SK-N-SH (cell line): ENCODE measurements at regions not wholly inside any gene's neighbourhood (a gene's known extent, or its start where the extent isn't known, plus 50 kb on each side); places are given as distances from the start of the nearest gene placed in this dataset.

Experiments
- CTCF ChIP-seq: fragments of 200-600 bp; sonication (generic); IDR thresholded peaks from 2 replicates; pipeline ENCODE4 v1.6.1; 2017; ENCODE audit warnings: antibody characterized with exemption, mild to moderate bottlenecking, moderate library complexity
- EZH2phosphoT487 ChIP-seq: fragments of 200-600 bp; sonication (generic); IDR thresholded peaks from 2 replicates; pipeline ENCODE4 v1.6.1; 2017; ENCODE audit warnings: low read depth, mixed run types, mild to moderate bottlenecking, antibody characterized with exemption, moderate library complexity, borderline replicate concordance
- GATA2 ChIP-seq: sonication (generic); formaldehyde crosslinking; IDR thresholded peaks from 2 replicates; pipeline ENCODE4 v1.5.0; 2020; ENCODE audit warnings: mild to moderate bottlenecking, missing genetic modification reagents
- POLR2AphosphoS5 ChIP-seq: IDR thresholded peaks from 2 replicates; pipeline ENCODE4 v1.6.1; 2012; ENCODE audit warnings: low read depth, low read length
- RAD21 ChIP-seq: IDR thresholded peaks from 2 replicates; pipeline ENCODE4 v1.6.1; 2012; ENCODE audit warnings: mild to moderate bottlenecking, low read length
- REST ChIP-seq: IDR thresholded peaks from 2 replicates; pipeline ENCODE4 v1.6.1; 2012; ENCODE audit warnings: mild to moderate bottlenecking, low read depth, low read length, moderate library complexity
- TF ChIP-seq, protein P1 (sequence below): IDR thresholded peaks from 2 replicates; pipeline ENCODE4 v1.4.0; 2012; ENCODE audit warnings: low read depth, borderline replicate concordance
- TF ChIP-seq, protein P2 (sequence below): fragments of 150-350 bp; IDR thresholded peaks from 2 replicates; pipeline ENCODE4 v1.6.1; 2017; ENCODE audit warnings: antibody characterized with exemption, low read length, low read depth, borderline replicate concordance

GRCh38 chr9:82621447-82621846 is 441.5 kb downstream of the RASEF start:
- TF ChIP-seq CTCF (no peak), POLR2AphosphoS5 (no peak), EZH2phosphoT487 (no peak), REST (no peak), GATA2 (no peak), RAD21 (no peak)
- TF ChIP-seq, protein P1, sequence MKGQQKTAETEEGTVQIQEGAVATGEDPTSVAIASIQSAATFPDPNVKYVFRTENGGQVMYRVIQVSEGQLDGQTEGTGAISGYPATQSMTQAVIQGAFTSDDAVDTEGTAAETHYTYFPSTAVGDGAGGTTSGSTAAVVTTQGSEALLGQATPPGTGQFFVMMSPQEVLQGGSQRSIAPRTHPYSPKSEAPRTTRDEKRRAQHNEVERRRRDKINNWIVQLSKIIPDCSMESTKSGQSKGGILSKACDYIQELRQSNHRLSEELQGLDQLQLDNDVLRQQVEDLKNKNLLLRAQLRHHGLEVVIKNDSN = no peak
- TF ChIP-seq, protein P2, sequence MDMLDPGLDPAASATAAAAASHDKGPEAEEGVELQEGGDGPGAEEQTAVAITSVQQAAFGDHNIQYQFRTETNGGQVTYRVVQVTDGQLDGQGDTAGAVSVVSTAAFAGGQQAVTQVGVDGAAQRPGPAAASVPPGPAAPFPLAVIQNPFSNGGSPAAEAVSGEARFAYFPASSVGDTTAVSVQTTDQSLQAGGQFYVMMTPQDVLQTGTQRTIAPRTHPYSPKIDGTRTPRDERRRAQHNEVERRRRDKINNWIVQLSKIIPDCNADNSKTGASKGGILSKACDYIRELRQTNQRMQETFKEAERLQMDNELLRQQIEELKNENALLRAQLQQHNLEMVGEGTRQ = no peak
